Keratinocyte (primary cell): ENCODE measurements at regions not wholly inside any gene's neighbourhood (a gene's known extent, or its start where the extent isn't known, plus 50 kb on each side); places are given as distances from the start of the nearest gene placed in this dataset.

ENCODE experiments used
- DNase-seq: peaks from one replicate; pipeline ENCODE4 v3.0.0-alpha.2; 2011; ENCODE audit warnings: low read depth, missing footprints, low spot score
- FAIRE-seq: peaks from 2 replicates; lab custom pipeline; 2011; peaks lifted over from hg19 to GRCh38; lab: Jason Lieb, UNC
- H2AFZ ChIP-seq: 2 replicates; pipeline ENCODE4 v1.6.0; 2012; ENCODE audit warnings: low read length, control low read depth, inconsistent platforms; ENCODE audit not compliant: control insufficient read depth
- H3K27ac ChIP-seq: 2 replicates; pipeline ENCODE4 v1.5.1; 2011; ENCODE audit warnings: low read length; ENCODE audit not compliant: control insufficient read depth, insufficient read depth
- H3K27me3 ChIP-seq: 3 replicates; pipeline ENCODE4 v1.6.0; 2011; ENCODE audit warnings: low read length; ENCODE audit not compliant: control insufficient read depth, insufficient read depth; ENCODE audit errors: extremely low read depth
- H3K36me3 ChIP-seq, 2 experiments: 2 replicates in 1 of 2; 3 replicates in 1 of 2; pipeline ENCODE4 v1.5.1; 2011; ENCODE audit warnings: low read length in 2 of 2, mild to moderate bottlenecking in 1 of 2; ENCODE audit not compliant: control insufficient read depth in 2 of 2, insufficient read depth in 2 of 2; ENCODE audit errors: extremely low read depth in 1 of 2
- H3K4me1 ChIP-seq: 3 replicates; pipeline ENCODE4 v1.5.1; 2011; ENCODE audit warnings: low read length; ENCODE audit not compliant: control insufficient read depth, insufficient read depth; ENCODE audit errors: extremely low read depth
- H3K4me2 ChIP-seq: 3 replicates; pipeline ENCODE4 v1.6.0; 2011; ENCODE audit warnings: low read depth, low read length; ENCODE audit not compliant: control insufficient read depth, insufficient read depth; ENCODE audit errors: extremely low read depth
- H3K4me3 ChIP-seq, 3 experiments: fragments of 200-600 bp in 1 of 3; sonication (generic) in 1 of 3; 2 replicates in 2 of 3; 3 replicates in 1 of 3; pipeline ENCODE4 v1.5.1; 2011 to 2016; ENCODE audit warnings: low read length in 3 of 3, mild to moderate bottlenecking in 3 of 3, control low read depth in 2 of 3, inconsistent platforms in 1 of 3, low read depth in 1 of 3, mixed read lengths in 1 of 3, mixed run types in 1 of 3, moderate library complexity in 1 of 3; ENCODE audit not compliant: control insufficient read depth in 2 of 3, insufficient read depth in 2 of 3; ENCODE audit errors: extremely low read depth in 1 of 3
- H3K79me2 ChIP-seq: 2 replicates; pipeline ENCODE4 v1.6.0; 2012; ENCODE audit warnings: low read length; ENCODE audit not compliant: control insufficient read depth, insufficient read depth
- H3K9ac ChIP-seq: 3 replicates; pipeline ENCODE4 v1.6.0; 2011; ENCODE audit warnings: low read length; ENCODE audit not compliant: control insufficient read depth, insufficient read depth; ENCODE audit errors: extremely low read depth
- H3K9me1 ChIP-seq: 3 replicates; pipeline ENCODE4 v1.6.0; 2011; ENCODE audit warnings: low read length; ENCODE audit not compliant: control insufficient read depth, insufficient read depth; ENCODE audit errors: extremely low read depth
- H3K9me3 ChIP-seq: 2 replicates; pipeline ENCODE4 v1.5.1; 2012; ENCODE audit warnings: low read depth, low read length; ENCODE audit not compliant: control insufficient read depth
- H4K20me1 ChIP-seq: 3 replicates; pipeline ENCODE4 v1.6.0; 2011; ENCODE audit warnings: low read length; ENCODE audit not compliant: control insufficient read depth, insufficient read depth; ENCODE audit errors: extremely low read depth
- CTCF ChIP-seq, 3 experiments: IDR thresholded peaks in 1 of 3; conservative IDR thresholded peaks in 1 of 3; optimal IDR thresholded peaks in 1 of 3; 2 replicates in 2 of 3; 3 replicates in 1 of 3; pipeline versions ENCODE3 to v1.5.1; 2011; ENCODE audit warnings: low read length in 3 of 3, mild to moderate bottlenecking in 3 of 3, moderate library complexity in 2 of 3, control low read depth in 1 of 3, inconsistent platforms in 1 of 3; ENCODE audit not compliant: insufficient read depth in 2 of 3; ENCODE audit errors: extremely low read depth in 1 of 3
- EZH2 ChIP-seq: IDR thresholded peaks from one replicate; pipeline ENCODE4 v1.6.1; 2012; ENCODE audit warnings: inconsistent platforms, mild to moderate bottlenecking, low read length, moderate library complexity
- dilution Hi-C: fragments of 300-500 bp; cut with MboI; formaldehyde crosslinking; loops from one replicate; pipeline ENCODE4 v1.7.0; 2020; ENCODE audit warnings: low sequenced_read_pairs; ENCODE audit not compliant: extremely low pct_ligation_motif_present

GRCh38 chr5:2375757-2376250, 375.7 kb downstream of the IRX2 start:
- Histone ChIP-seq H2AFZ (no peak overlapping the region), H3K9me3 (peaks cover 3% of the 10 kb centered on the region), H3K36me3 (no peaks in the 10 kb centered on the region), H3K27ac (no peak overlapping the region), H3K79me2 (no peaks in the 10 kb centered on the region), H3K4me1 (no peaks in the 10 kb centered on the region), H4K20me1 (no peaks in the 10 kb centered on the region), H3K27me3 (no peaks in the 10 kb centered on the region), H3K4me2 (no peak overlapping the region), H3K4me3 (no peak overlapping the region), H3K9ac (no peak overlapping the region), H3K9me1 (no peaks in the 10 kb centered on the region)
- TF ChIP-seq EZH2 (no peak), CTCF (optimal IDR thresholded peaks at IDR 0.05 in 1 of 3, IDR thresholded peaks at IDR 0.05 in 1 of 3, conservative IDR thresholded peaks at IDR 0.05 in 1 of 3; ENCODE audit: extremely low read depth in 1 of 3, insufficient read depth in 2 of 3, low read length in 3 of 3) (no peak)
- dilution Hi-C loops = no loop called here
- FAIRE-seq = no peak
- DNase-seq = no peak

- Histone ChIP-seq H2AFZ (no peak overlapping the region), H3K36me3 (no peaks in the 10 kb centered on the region), H3K9ac (no peak overlapping the region), H3K79me2 (no peaks in the 10 kb centered on the region), H3K4me3 (no peak overlapping the region), H4K20me1 (no peaks in the 10 kb centered on the region), H3K9me3 (peaks cover 4% of the 10 kb centered on the region), H3K9me1 (no peaks in the 10 kb centered on the region), H3K4me2 (no peak overlapping the region), H3K27me3 (no peaks in the 10 kb centered on the region), H3K27ac (no peak overlapping the region), H3K4me1 (no peaks in the 10 kb centered on the region)
- no peak for TF ChIP-seq CTCF (optimal IDR thresholded peaks at IDR 0.05 in 1 of 3, IDR thresholded peaks at IDR 0.05 in 1 of 3, conservative IDR thresholded peaks at IDR 0.05 in 1 of 3; ENCODE audit: extremely low read depth in 1 of 3, insufficient read depth in 2 of 3, low read length in 3 of 3)
- TF ChIP-seq EZH2 = no peak
- dilution Hi-C loops = no loop called here
- no peak for FAIRE-seq
- DNase-seq = no peak
Measured at GRCh38 chr5:2375291-2375690, 376.2 kb downstream of the IRX2 start.
